ENCODE measurements at regions not wholly inside any gene's neighbourhood (a gene's known extent, or its start where the extent isn't known, plus 50 kb on each side); places are given as distances from the start of the nearest gene placed in this dataset.

GRCh38 chr6:74607934-74608333 lies 597.9 kb downstream of the COL12A1 start:
- no peaks in the 10 kb centered on the region for H3K36me3 ChIP-seq (ENCODE audit: insufficient read depth, low read length)
- H3K4me2 ChIP-seq (ENCODE audit: low read length) = no peak overlapping the region
- intact Hi-C loops (cut with micrococcal nuclease; ENCODE audit: unreplicated experiment) = no loop called here
- no peak overlapping the region for H3K27ac ChIP-seq (ENCODE audit: low read depth, low read length, poor library complexity, severe bottlenecking)
- H3K4me3 ChIP-seq (ENCODE audit: low read depth, low read length, poor library complexity, severe bottlenecking) = no peak overlapping the region
- H3K9me2 ChIP-seq (ENCODE audit: insufficient read depth, low read length) = no peaks in the 10 kb centered on the region
- H3K4me1 ChIP-seq (ENCODE audit: insufficient read depth, low read length, poor library complexity, severe bottlenecking) = no peaks in the 10 kb centered on the region
- no peaks in the 10 kb centered on the region for H4K20me1 ChIP-seq (ENCODE audit: insufficient read depth, low read length)
- no peaks in the 10 kb centered on the region for H3K9me3 ChIP-seq (ENCODE audit: low read length)
- ChIA-PET CTCF (ENCODE audit: unreplicated experiment) (no interaction called here), POLR2A (no interaction called here)
- TF ChIP-seq CTCF (conservative IDR thresholded peaks at IDR 0.05; ENCODE audit: low read length) (no peak), EZH2phosphoT487 (IDR thresholded peaks at IDR 0.05; ENCODE audit: borderline replicate concordance, low read depth, low read length) (no peak)
- no peak overlapping the region for H2AFZ ChIP-seq (ENCODE audit: low read length)
- no peaks in the 10 kb centered on the region for H3K79me2 ChIP-seq (ENCODE audit: insufficient read depth, low read depth, low read length)
- DNase-seq (ENCODE audit: low spot score) = no peak
- no TSS peak for BruUV-seq (replicated peaks)

GRCh38 chr6:74607468-74607867 lies 598.4 kb downstream of the COL12A1 start:
- Histone ChIP-seq H3K4me1 (ENCODE audit: insufficient read depth, low read length, poor library complexity, severe bottlenecking) (no peaks in the 10 kb centered on the region), H3K9me3 (ENCODE audit: low read length) (no peaks in the 10 kb centered on the region), H3K36me3 (ENCODE audit: insufficient read depth, low read length) (no peaks in the 10 kb centered on the region), H3K9me2 (ENCODE audit: insufficient read depth, low read length) (no peaks in the 10 kb centered on the region), H2AFZ (ENCODE audit: low read length) (no peak overlapping the region), H3K4me3 (ENCODE audit: low read depth, low read length, poor library complexity, severe bottlenecking) (no peak overlapping the region), H3K27ac (ENCODE audit: low read depth, low read length, poor library complexity, severe bottlenecking) (no peak overlapping the region), H3K4me2 (ENCODE audit: low read length) (no peak overlapping the region), H3K79me2 (ENCODE audit: insufficient read depth, low read depth, low read length) (no peaks in the 10 kb centered on the region), H4K20me1 (ENCODE audit: insufficient read depth, low read length) (no peaks in the 10 kb centered on the region)
- CTCF ChIA-PET (ENCODE audit: unreplicated experiment) = no interaction called here
- TF ChIP-seq CTCF (conservative IDR thresholded peaks at IDR 0.05; ENCODE audit: low read length) = no peak
- TF ChIP-seq EZH2phosphoT487 (IDR thresholded peaks at IDR 0.05; ENCODE audit: borderline replicate concordance, low read depth, low read length) = no peak
- BruUV-seq (replicated peaks) = no TSS peak
- POLR2A ChIA-PET = no interaction called here
- DNase-seq (ENCODE audit: low spot score) = no peak
- intact Hi-C loops (cut with micrococcal nuclease; ENCODE audit: unreplicated experiment) = no loop called here

- H4K20me1 ChIP-seq (ENCODE audit: insufficient read depth, low read length) = no peaks in the 10 kb centered on the region
- DNase-seq (ENCODE audit: low spot score) = no peak
- no peaks in the 10 kb centered on the region for H3K9me2 ChIP-seq (ENCODE audit: insufficient read depth, low read length)
- H3K36me3 ChIP-seq (ENCODE audit: insufficient read depth, low read length) = no peaks in the 10 kb centered on the region
- ChIA-PET POLR2A (interaction anchor here (0.5 kb wide), 1 partner anchor 14 kb away, joined by 3 read pairs; no protein-coding TSS in a partner anchor), CTCF (ENCODE audit: unreplicated experiment) (no interaction called here)
- no peak overlapping the region for H3K4me3 ChIP-seq (ENCODE audit: low read depth, low read length, poor library complexity, severe bottlenecking)
- H2AFZ ChIP-seq (ENCODE audit: low read length) = no peak overlapping the region
- no peak overlapping the region for H3K4me2 ChIP-seq (ENCODE audit: low read length)
- no peaks in the 10 kb centered on the region for H3K79me2 ChIP-seq (ENCODE audit: insufficient read depth, low read depth, low read length)
- intact Hi-C loops (cut with micrococcal nuclease; ENCODE audit: unreplicated experiment) = no loop called here
- no peaks in the 10 kb centered on the region for H3K9me3 ChIP-seq (ENCODE audit: low read length)
- no peaks in the 10 kb centered on the region for H3K4me1 ChIP-seq (ENCODE audit: insufficient read depth, low read length, poor library complexity, severe bottlenecking)
- no peak overlapping the region for H3K27ac ChIP-seq (ENCODE audit: low read depth, low read length, poor library complexity, severe bottlenecking)
- BruUV-seq (replicated peaks) = no TSS peak
- TF ChIP-seq CTCF (conservative IDR thresholded peaks at IDR 0.05; ENCODE audit: low read length) (no peak), EZH2phosphoT487 (IDR thresholded peaks at IDR 0.05; ENCODE audit: borderline replicate concordance, low read depth, low read length) (no peak)
Measured at GRCh38 chr6:74606582-74607071, 599.2 kb downstream of the COL12A1 start.
